Thyroid gland (tissue), 4 donors: ENCODE measurements at regions not wholly inside any gene's neighbourhood (a gene's known extent, or its start where the extent isn't known, plus 50 kb on each side); places are given as distances from the start of the nearest gene placed in this dataset.

ENCODE experiments used
- POLR2A ChIP-seq, 2 donors: fragments of 450-650 bp; IDR thresholded peaks; one replicate each; pipeline ENCODE4 v1.6.1; 2017; ENCODE audit warnings: antibody characterized with exemption in 2 of 2, mild to moderate bottlenecking in 2 of 2, moderate library complexity in 1 of 2
- TF ChIP-seq, protein P1 (sequence below), 6 experiments: fragments of 200-600 bp in 3 of 6; fragments of 450-650 bp in 3 of 6; sonication (generic) in 3 of 6; IDR thresholded peaks; one replicate each; pipeline ENCODE4 v1.5.1; 2016 to 2019; ENCODE audit warnings: antibody characterized with exemption in 6 of 6, mild to moderate bottlenecking in 2 of 6, inconsistent platforms in 1 of 6, moderate library complexity in 1 of 6

- TF ChIP-seq, protein P1, sequence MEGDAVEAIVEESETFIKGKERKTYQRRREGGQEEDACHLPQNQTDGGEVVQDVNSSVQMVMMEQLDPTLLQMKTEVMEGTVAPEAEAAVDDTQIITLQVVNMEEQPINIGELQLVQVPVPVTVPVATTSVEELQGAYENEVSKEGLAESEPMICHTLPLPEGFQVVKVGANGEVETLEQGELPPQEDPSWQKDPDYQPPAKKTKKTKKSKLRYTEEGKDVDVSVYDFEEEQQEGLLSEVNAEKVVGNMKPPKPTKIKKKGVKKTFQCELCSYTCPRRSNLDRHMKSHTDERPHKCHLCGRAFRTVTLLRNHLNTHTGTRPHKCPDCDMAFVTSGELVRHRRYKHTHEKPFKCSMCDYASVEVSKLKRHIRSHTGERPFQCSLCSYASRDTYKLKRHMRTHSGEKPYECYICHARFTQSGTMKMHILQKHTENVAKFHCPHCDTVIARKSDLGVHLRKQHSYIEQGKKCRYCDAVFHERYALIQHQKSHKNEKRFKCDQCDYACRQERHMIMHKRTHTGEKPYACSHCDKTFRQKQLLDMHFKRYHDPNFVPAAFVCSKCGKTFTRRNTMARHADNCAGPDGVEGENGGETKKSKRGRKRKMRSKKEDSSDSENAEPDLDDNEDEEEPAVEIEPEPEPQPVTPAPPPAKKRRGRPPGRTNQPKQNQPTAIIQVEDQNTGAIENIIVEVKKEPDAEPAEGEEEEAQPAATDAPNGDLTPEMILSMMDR (IDR thresholded peaks at IDR 0.05): no peak
- TF ChIP-seq POLR2A (IDR thresholded peaks at IDR 0.05): no peak
Observed at GRCh38 chr11:121372671-121373429, 79.3 kb upstream of the SORL1 start.
